SU-DHL-6 (cell line): ENCODE measurements at regions not wholly inside any gene's neighbourhood (a gene's known extent, or its start where the extent isn't known, plus 50 kb on each side); places are given as distances from the start of the nearest gene placed in this dataset.
"Not testable (repeated sequence)": the region's sequence is repeated elsewhere in the genome, so short reads cannot be mapped to it uniquely, and the experiment has no call there.

Experiments
- H2AFZ ChIP-seq: fragments of 200-600 bp; sonication (generic); 2 replicates; pipeline ENCODE4 v1.6.1; 2014; ENCODE audit warnings: low read depth, mild to moderate bottlenecking, moderate library complexity, mixed read lengths, antibody characterized with exemption, low read length; ENCODE audit not compliant: severe bottlenecking
- H3F3A ChIP-seq: fragments of 200-600 bp; shearing (Covaris generic); 2 replicates; pipeline ENCODE4 v1.6.0; 2016; ENCODE audit warnings: antibody characterized with exemption, mild to moderate bottlenecking; ENCODE audit not compliant: insufficient read depth
- H3K27ac ChIP-seq: fragments of 200-600 bp; sonication (generic); 2 replicates; pipeline ENCODE4 v1.5.1; 2016; ENCODE audit warnings: low read depth, mild to moderate bottlenecking, low read length, moderate library complexity, mixed read lengths
- H3K27me3 ChIP-seq: fragments of 200-600 bp; sonication (generic), shearing (Covaris generic); 2 replicates; pipeline ENCODE4 v1.6.0; 2014; ENCODE audit warnings: mild to moderate bottlenecking, low read length
- H3K36me3 ChIP-seq: fragments of 200-600 bp; sonication (generic); 2 replicates; pipeline ENCODE4 v1.6.1; 2014; ENCODE audit warnings: mild to moderate bottlenecking, low read length, mixed read lengths
- H3K4me2 ChIP-seq: fragments of 300-600, 200-600 bp; shearing (Covaris generic), sonication (generic); 2 replicates; pipeline ENCODE4 v1.6.0; 2014; ENCODE audit warnings: low read length, low read depth, mild to moderate bottlenecking; ENCODE audit not compliant: poor library complexity, severe bottlenecking
- H3K4me3 ChIP-seq: fragments of 200-600 bp; sonication (generic); 2 replicates; pipeline ENCODE4 v1.5.1; 2014; ENCODE audit warnings: antibody characterized with exemption, low read length, mild to moderate bottlenecking, mixed read lengths; ENCODE audit not compliant: insufficient read depth, poor library complexity, severe bottlenecking
- H3K79me2 ChIP-seq: fragments of 200-600 bp; sonication (generic); 2 replicates; pipeline ENCODE4 v1.6.1; 2014; ENCODE audit warnings: mild to moderate bottlenecking, low read length, moderate library complexity; ENCODE audit not compliant: insufficient read depth
- H3K9ac ChIP-seq: fragments of 200-600 bp; sonication (generic); 2 replicates; pipeline ENCODE4 v1.7.0; 2014; ENCODE audit warnings: mild to moderate bottlenecking, low read length
- H3K9me2 ChIP-seq: fragments of 200-600 bp; sonication (generic); replicated peaks from 2 replicates; pipeline ENCODE4 v1.6.1; 2014; ENCODE audit warnings: low read length; ENCODE audit not compliant: insufficient read depth
- H3K9me3 ChIP-seq: fragments of 200-600 bp; sonication (generic); 2 replicates; pipeline ENCODE4 v1.6.1; 2014; ENCODE audit warnings: low read length, mixed read lengths; ENCODE audit not compliant: insufficient read depth
- H4K20me1 ChIP-seq: fragments of 200-600 bp; sonication (generic); 2 replicates; pipeline ENCODE4 v1.6.1; 2014; ENCODE audit warnings: low read depth, mild to moderate bottlenecking, antibody characterized with exemption, low read length, moderate library complexity, mixed read lengths
- EZH2phosphoT487 ChIP-seq: fragments of 200-600 bp; sonication (generic), shearing (Covaris generic); conservative IDR thresholded peaks from 2 replicates; pipeline ENCODE4 v1.6.1; 2018; ENCODE audit warnings: mild to moderate bottlenecking, antibody characterized with exemption, low read length, moderate library complexity, mixed read lengths
- TF ChIP-seq, protein P1 (sequence below): fragments of 200-600 bp; sonication (generic); IDR thresholded peaks from one replicate; pipeline ENCODE4 v1.5.1; 2017; ENCODE audit warnings: antibody characterized with exemption, mild to moderate bottlenecking, low read length, moderate library complexity; ENCODE audit not compliant: insufficient read depth, poor library complexity, severe bottlenecking

DNA sequence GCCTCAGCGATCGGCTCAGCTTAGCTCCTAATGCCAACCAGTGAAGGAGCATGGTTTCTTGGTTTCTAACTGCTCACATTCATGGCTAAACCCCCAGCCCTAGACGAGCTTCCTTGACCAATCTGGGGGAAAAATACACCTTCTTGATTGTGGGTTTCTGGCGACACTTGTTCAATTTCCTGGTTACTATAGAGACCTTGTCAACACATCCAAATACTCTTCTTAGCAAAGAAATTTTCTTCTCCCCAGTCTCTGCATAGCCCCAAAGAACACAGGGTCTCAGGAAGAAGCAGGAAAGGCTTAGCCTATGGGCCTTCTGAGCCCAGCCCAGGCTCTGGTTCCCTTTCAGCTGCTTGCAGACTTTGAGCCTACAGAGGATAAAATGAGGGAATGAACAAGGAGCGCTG lies 88.5 kb upstream of the SYT13 start:
- no peaks in the 10 kb centered on the region for H4K20me1 ChIP-seq
- no peaks in the 10 kb centered on the region for H3K36me3 ChIP-seq
- TF ChIP-seq EZH2phosphoT487, result no peak
- TF ChIP-seq, protein P1, sequence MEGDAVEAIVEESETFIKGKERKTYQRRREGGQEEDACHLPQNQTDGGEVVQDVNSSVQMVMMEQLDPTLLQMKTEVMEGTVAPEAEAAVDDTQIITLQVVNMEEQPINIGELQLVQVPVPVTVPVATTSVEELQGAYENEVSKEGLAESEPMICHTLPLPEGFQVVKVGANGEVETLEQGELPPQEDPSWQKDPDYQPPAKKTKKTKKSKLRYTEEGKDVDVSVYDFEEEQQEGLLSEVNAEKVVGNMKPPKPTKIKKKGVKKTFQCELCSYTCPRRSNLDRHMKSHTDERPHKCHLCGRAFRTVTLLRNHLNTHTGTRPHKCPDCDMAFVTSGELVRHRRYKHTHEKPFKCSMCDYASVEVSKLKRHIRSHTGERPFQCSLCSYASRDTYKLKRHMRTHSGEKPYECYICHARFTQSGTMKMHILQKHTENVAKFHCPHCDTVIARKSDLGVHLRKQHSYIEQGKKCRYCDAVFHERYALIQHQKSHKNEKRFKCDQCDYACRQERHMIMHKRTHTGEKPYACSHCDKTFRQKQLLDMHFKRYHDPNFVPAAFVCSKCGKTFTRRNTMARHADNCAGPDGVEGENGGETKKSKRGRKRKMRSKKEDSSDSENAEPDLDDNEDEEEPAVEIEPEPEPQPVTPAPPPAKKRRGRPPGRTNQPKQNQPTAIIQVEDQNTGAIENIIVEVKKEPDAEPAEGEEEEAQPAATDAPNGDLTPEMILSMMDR, result no peak
- no peak overlapping the region for H2AFZ ChIP-seq
- no peaks in the 10 kb centered on the region for H3K79me2 ChIP-seq
- H3K9ac ChIP-seq, result no peak overlapping the region
- H3K4me2 ChIP-seq, result no peak overlapping the region
- no peaks in the 10 kb centered on the region for H3K9me3 ChIP-seq
- H3K4me3 ChIP-seq, result no peak overlapping the region
- no peak overlapping the region for H3K27ac ChIP-seq
- H3K9me2 ChIP-seq, result no peaks in the 10 kb centered on the region
- no peaks in the 10 kb centered on the region for H3K27me3 ChIP-seq
- H3F3A ChIP-seq, result no peaks in the 10 kb centered on the region

DNA sequence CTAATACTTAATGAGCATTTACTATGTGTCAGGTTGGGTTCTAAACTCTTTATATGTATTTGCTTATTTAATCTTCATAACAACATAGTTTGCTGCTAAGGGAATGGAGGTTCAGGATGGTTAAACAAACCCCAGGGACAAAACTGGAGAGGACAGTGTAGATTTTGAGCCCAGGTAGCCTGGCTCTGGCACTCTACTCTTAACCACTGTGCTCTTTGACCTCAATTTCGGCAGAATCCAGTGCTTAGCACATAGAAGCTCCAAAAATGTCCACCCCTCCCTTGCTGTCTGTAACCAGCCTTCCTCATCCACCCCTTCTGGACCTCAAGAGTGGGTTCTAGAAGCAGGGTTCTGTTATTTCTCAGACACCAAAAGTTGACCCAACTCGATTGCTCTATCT lies 88.0 kb upstream of the SYT13 start:
- no peak overlapping the region for H2AFZ ChIP-seq
- TF ChIP-seq, protein P1, result no peak
- no peak overlapping the region for H3K4me3 ChIP-seq
- no peaks in the 10 kb centered on the region for H4K20me1 ChIP-seq
- no peak overlapping the region for H3K4me2 ChIP-seq
- H3K27me3 ChIP-seq, result no peaks in the 10 kb centered on the region
- no peak overlapping the region for H3K27ac ChIP-seq
- H3K9ac ChIP-seq, result no peak overlapping the region
- H3K9me2 ChIP-seq, result no peaks in the 10 kb centered on the region
- no peaks in the 10 kb centered on the region for H3K36me3 ChIP-seq
- H3K79me2 ChIP-seq, result no peaks in the 10 kb centered on the region
- no peaks in the 10 kb centered on the region for H3K9me3 ChIP-seq
- no peaks in the 10 kb centered on the region for H3F3A ChIP-seq

DNA sequence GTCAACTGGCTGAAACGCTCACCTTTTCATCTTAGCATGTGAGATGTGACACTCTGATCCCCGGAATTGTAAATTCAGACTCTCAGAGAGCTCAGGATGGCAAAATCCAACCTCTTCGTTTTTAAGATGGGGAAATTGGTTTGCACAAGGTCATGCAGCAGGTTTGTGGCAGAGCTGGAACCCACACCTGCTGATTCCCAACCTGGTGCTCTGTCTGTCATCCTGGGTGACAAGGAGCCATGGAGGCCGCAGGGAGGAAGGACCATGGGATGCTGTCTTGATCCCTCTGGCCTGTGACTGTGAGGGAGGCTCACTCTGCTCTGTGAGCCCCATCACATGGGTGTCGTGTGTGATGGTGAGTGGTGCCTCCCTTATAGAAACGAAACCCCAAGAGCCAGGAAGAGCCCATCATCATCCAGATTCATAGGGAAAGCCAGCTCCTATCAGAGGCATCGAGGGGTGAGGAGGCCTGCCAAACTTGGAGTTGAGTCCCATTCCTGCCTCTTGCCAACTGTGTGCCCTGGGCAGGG lies 87.4 kb upstream of the SYT13 start:
- no peaks in the 10 kb centered on the region for H3K9me2 ChIP-seq
- no peaks in the 10 kb centered on the region for H3F3A ChIP-seq
- H4K20me1 ChIP-seq, result no peaks in the 10 kb centered on the region
- no peak overlapping the region for H3K9ac ChIP-seq
- H3K27ac ChIP-seq, result no peak overlapping the region
- no peak overlapping the region for H3K4me3 ChIP-seq
- no peaks in the 10 kb centered on the region for H3K79me2 ChIP-seq
- TF ChIP-seq, protein P1, result no peak
- TF ChIP-seq EZH2phosphoT487, result no peak
- no peaks in the 10 kb centered on the region for H3K36me3 ChIP-seq
- H3K27me3 ChIP-seq, result no peaks in the 10 kb centered on the region
- H3K4me2 ChIP-seq, result no peak overlapping the region
- no peaks in the 10 kb centered on the region for H3K9me3 ChIP-seq
- no peak overlapping the region for H2AFZ ChIP-seq

- not testable (repeated sequence) for H3K9me3 ChIP-seq, H3K27me3 ChIP-seq, H2AFZ ChIP-seq, H3K4me2 ChIP-seq, H3K27ac ChIP-seq, H3K4me3 ChIP-seq, H4K20me1 ChIP-seq, H3K9ac ChIP-seq, H3K79me2 ChIP-seq, H3K9me2 ChIP-seq, H3F3A ChIP-seq, H3K36me3 ChIP-seq
These were observed 86.3 kb upstream of the SYT13 start for GRCh38 chr11:45372414-45372813.
